NB4 (cell line): ENCODE measurements at regions not wholly inside any gene's neighbourhood (a gene's known extent, or its start where the extent isn't known, plus 50 kb on each side); places are given as distances from the start of the nearest gene placed in this dataset.

Source experiments
- CTCF ChIP-seq: IDR thresholded peaks from one replicate; pipeline ENCODE4 v1.5.1; 2012; ENCODE audit warnings: low read depth, low read length
- MAX ChIP-seq: IDR thresholded peaks from 2 replicates; pipeline ENCODE4 v1.6.1; 2011; ENCODE audit warnings: low read depth, low read length
- MYC ChIP-seq: IDR thresholded peaks from 2 replicates; pipeline ENCODE4 v1.6.1; 2011; ENCODE audit warnings: low read depth, low read length
- POLR2A ChIP-seq: IDR thresholded peaks from 2 replicates; pipeline ENCODE4 v1.6.1; 2011; ENCODE audit warnings: mild to moderate bottlenecking; ENCODE audit not compliant: insufficient read length; ENCODE audit errors: extremely low read depth

- TF ChIP-seq CTCF, result no peak
- no peak for TF ChIP-seq MYC
- no peak for TF ChIP-seq POLR2A
- TF ChIP-seq MAX, result no peak
Measured at GRCh38 chr10:27366769-27367168, 126.2 kb upstream of the ACBD5 start.
